HepG2 (cell line): ENCODE measurements at regions not wholly inside any gene's neighbourhood (a gene's known extent, or its start where the extent isn't known, plus 50 kb on each side); places are given as distances from the start of the nearest gene placed in this dataset.

Experiments used
- AGO1 ChIP-seq: fragments of 200-400 bp; formaldehyde crosslinking; IDR thresholded peaks from 2 replicates; pipeline ENCODE4 v1.6.1; 2017; ENCODE audit warnings: mild to moderate bottlenecking, low read depth, low read length, moderate library complexity; ENCODE audit not compliant: poor library complexity, severe bottlenecking
- ASH2L ChIP-seq: fragments of 300-600, 200-600 bp; sonication (generic); IDR thresholded peaks from 2 replicates; pipeline ENCODE4 v1.7.0; 2017; ENCODE audit warnings: low read depth, mild to moderate bottlenecking, moderate library complexity, mixed read lengths, low read length; ENCODE audit not compliant: insufficient read length
- EEA1 ChIP-seq: sonication (generic); formaldehyde crosslinking; IDR thresholded peaks from 2 replicates; pipeline ENCODE4 v1.5.1; 2020; ENCODE audit warnings: mild to moderate bottlenecking, missing genetic modification reagents, borderline replicate concordance
- FOXC1 ChIP-seq: sonication (generic); formaldehyde crosslinking; IDR thresholded peaks from 2 replicates; pipeline ENCODE4 v1.8.0; 2022; ENCODE audit warnings: mild to moderate bottlenecking, missing genetic modification reagents, borderline replicate concordance
- HNF4A ChIP-seq: sonication (generic); formaldehyde crosslinking; IDR thresholded peaks from 2 replicates; pipeline ENCODE4 v1.4.0; 2020; ENCODE audit warnings: missing genetic modification reagents
- NFYB ChIP-seq: sonication (generic); formaldehyde crosslinking; IDR thresholded peaks from 2 replicates; pipeline ENCODE4 v1.4.0; 2020; ENCODE audit warnings: missing genetic modification reagents
- NR2F1 ChIP-seq, 2 experiments: fragments of 450-650 bp in 1 of 2; formaldehyde crosslinking in 1 of 2; IDR thresholded peaks; 2 replicates each; pipeline versions ENCODE4 v1.5.0 to v1.6.1; 2016 to 2020; ENCODE audit warnings: mild to moderate bottlenecking in 1 of 2, missing compliant biosample characterization in 1 of 2, missing genetic modification reagents in 1 of 2, moderate library complexity in 1 of 2
- NR2F6 ChIP-seq, 2 experiments: IDR thresholded peaks; 2 replicates each; pipeline ENCODE4 v1.6.1; 2016; ENCODE audit warnings: antibody characterized with exemption in 1 of 2, mild to moderate bottlenecking in 1 of 2
- ZNF558 ChIP-seq: sonication (generic); formaldehyde crosslinking; IDR thresholded peaks from 2 replicates; pipeline ENCODE4 v1.9.0; 2022; ENCODE audit warnings: mild to moderate bottlenecking, missing genetic modification reagents, borderline replicate concordance
- ZNF619 ChIP-seq: sonication (generic); formaldehyde crosslinking; IDR thresholded peaks from 2 replicates; pipeline ENCODE4 v1.4.0; 2020; ENCODE audit warnings: mild to moderate bottlenecking, missing genetic modification reagents
- TF ChIP-seq, protein P1 (sequence below), 2 experiments: fragments of 450-650 bp in 1 of 2; sonication (generic) in 1 of 2; formaldehyde crosslinking in 1 of 2; IDR thresholded peaks; 2 replicates each; pipeline versions ENCODE4 v1.6.1 to v1.8.0; 2016 to 2022; ENCODE audit warnings: antibody characterized with exemption in 1 of 2, mild to moderate bottlenecking in 1 of 2, missing genetic modification reagents in 1 of 2
- TF ChIP-seq, protein P2 (sequence below): sonication (generic); formaldehyde crosslinking; conservative IDR thresholded peaks from 2 replicates; pipeline ENCODE4 v1.4.0; 2020; ENCODE audit warnings: missing genetic modification reagents
- TF ChIP-seq, protein P3 (sequence below): sonication (generic); formaldehyde crosslinking; IDR thresholded peaks from 2 replicates; pipeline ENCODE4 v1.4.0; 2020; ENCODE audit warnings: missing genetic modification reagents
- TF ChIP-seq, protein P4 (sequence below), 2 experiments: sonication (generic) in 1 of 2; formaldehyde crosslinking in 1 of 2; IDR thresholded peaks; 2 replicates each; pipeline versions ENCODE4 v1.4.0 to v1.6.1; 2016 to 2020; ENCODE audit warnings: borderline replicate concordance in 1 of 2, low read depth in 1 of 2, mild to moderate bottlenecking in 1 of 2, missing genetic modification reagents in 1 of 2

DNA sequence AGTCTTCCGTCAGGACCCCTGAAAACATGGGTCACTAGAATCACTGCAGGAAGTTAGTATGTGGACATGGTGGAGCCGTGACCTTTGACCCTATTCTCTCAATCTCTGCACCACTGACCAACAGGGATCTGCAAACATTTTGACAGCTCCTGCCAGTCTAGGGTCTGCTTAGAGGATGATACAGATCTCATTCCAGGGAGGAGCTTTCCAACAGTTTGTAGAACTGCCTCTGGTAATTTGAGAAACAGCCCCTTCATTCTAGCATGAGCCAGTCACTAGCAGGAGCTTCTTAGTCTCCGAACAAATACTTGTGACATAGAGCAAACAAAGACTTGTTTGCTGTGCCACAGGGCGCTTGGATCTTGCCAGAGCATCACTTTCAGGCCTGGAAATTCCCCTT is 270.3 kb upstream of the CFAP20DC start (continued):
- TF ChIP-seq, protein P1, sequence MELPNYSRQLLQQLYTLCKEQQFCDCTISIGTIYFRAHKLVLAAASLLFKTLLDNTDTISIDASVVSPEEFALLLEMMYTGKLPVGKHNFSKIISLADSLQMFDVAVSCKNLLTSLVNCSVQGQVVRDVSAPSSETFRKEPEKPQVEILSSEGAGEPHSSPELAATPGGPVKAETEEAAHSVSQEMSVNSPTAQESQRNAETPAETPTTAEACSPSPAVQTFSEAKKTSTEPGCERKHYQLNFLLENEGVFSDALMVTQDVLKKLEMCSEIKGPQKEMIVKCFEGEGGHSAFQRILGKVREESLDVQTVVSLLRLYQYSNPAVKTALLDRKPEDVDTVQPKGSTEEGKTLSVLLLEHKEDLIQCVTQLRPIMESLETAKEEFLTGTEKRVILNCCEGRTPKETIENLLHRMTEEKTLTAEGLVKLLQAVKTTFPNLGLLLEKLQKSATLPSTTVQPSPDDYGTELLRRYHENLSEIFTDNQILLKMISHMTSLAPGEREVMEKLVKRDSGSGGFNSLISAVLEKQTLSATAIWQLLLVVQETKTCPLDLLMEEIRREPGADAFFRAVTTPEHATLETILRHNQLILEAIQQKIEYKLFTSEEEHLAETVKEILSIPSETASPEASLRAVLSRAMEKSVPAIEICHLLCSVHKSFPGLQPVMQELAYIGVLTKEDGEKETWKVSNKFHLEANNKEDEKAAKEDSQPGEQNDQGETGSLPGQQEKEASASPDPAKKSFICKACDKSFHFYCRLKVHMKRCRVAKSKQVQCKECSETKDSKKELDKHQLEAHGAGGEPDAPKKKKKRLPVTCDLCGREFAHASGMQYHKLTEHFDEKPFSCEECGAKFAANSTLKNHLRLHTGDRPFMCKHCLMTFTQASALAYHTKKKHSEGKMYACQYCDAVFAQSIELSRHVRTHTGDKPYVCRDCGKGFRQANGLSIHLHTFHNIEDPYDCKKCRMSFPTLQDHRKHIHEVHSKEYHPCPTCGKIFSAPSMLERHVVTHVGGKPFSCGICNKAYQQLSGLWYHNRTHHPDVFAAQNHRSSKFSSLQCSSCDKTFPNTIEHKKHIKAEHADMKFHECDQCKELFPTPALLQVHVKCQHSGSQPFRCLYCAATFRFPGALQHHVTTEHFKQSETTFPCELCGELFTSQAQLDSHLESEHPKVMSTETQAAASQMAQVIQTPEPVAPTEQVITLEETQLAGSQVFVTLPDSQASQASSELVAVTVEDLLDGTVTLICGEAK (IDR thresholded peaks at IDR 0.05), result no peak
- TF ChIP-seq, protein P1 (CRISPR knock-in tag; IDR thresholded peaks at IDR 0.05), result no peak
- TF ChIP-seq NFYB (CRISPR knock-in tag) (no peak), NR2F6 (IDR thresholded peaks at IDR 0.05) (peak; percentile 72), NR2F6 (CRISPR knock-in tag; IDR thresholded peaks at IDR 0.05) (peak; percentile 48; the same call in 1 of the 2 replicates), HNF4A (peak; percentile 27; the same call in 1 of the 2 replicates), ZNF558 (CRISPR knock-in tag) (no peak), AGO1 (no peak), ZNF619 (no peak), NR2F1 (CRISPR knock-in tag; IDR thresholded peaks at IDR 0.05) (0 out of 4 replicates have a peak, but pooled peaks of 1 of the 2 experiments have one; percentile 13), FOXC1 (CRISPR knock-in tag) (no peak), EEA1 (CRISPR knock-in tag) (no peak), ASH2L (no peak)
- TF ChIP-seq, protein P2, sequence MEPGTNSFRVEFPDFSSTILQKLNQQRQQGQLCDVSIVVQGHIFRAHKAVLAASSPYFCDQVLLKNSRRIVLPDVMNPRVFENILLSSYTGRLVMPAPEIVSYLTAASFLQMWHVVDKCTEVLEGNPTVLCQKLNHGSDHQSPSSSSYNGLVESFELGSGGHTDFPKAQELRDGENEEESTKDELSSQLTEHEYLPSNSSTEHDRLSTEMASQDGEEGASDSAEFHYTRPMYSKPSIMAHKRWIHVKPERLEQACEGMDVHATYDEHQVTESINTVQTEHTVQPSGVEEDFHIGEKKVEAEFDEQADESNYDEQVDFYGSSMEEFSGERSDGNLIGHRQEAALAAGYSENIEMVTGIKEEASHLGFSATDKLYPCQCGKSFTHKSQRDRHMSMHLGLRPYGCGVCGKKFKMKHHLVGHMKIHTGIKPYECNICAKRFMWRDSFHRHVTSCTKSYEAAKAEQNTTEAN, result no peak
- TF ChIP-seq, protein P3, sequence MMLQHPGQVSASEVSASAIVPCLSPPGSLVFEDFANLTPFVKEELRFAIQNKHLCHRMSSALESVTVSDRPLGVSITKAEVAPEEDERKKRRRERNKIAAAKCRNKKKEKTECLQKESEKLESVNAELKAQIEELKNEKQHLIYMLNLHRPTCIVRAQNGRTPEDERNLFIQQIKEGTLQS (CRISPR knock-in tag), result no peak
- TF ChIP-seq, protein P4, sequence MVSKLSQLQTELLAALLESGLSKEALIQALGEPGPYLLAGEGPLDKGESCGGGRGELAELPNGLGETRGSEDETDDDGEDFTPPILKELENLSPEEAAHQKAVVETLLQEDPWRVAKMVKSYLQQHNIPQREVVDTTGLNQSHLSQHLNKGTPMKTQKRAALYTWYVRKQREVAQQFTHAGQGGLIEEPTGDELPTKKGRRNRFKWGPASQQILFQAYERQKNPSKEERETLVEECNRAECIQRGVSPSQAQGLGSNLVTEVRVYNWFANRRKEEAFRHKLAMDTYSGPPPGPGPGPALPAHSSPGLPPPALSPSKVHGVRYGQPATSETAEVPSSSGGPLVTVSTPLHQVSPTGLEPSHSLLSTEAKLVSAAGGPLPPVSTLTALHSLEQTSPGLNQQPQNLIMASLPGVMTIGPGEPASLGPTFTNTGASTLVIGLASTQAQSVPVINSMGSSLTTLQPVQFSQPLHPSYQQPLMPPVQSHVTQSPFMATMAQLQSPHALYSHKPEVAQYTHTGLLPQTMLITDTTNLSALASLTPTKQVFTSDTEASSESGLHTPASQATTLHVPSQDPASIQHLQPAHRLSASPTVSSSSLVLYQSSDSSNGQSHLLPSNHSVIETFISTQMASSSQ (IDR thresholded peaks at IDR 0.05; ENCODE audit: low read depth), result no peak
- TF ChIP-seq, protein P4 (CRISPR knock-in tag; IDR thresholded peaks at IDR 0.05; ENCODE audit: borderline replicate concordance), result no peak
